Neural progenitor cell (in vitro differentiated cells): ENCODE measurements at regions not wholly inside any gene's neighbourhood (a gene's known extent, or its start where the extent isn't known, plus 50 kb on each side); places are given as distances from the start of the nearest gene placed in this dataset.

Experiments used
- CTCF ChIP-seq: fragments of 200-600 bp; sonication (generic); IDR thresholded peaks from 2 replicates; pipeline ENCODE4 v1.5.1; 2017; ENCODE audit warnings: antibody characterized with exemption, mild to moderate bottlenecking
- EZH2 ChIP-seq: fragments of 200-600 bp; sonication (generic); IDR thresholded peaks from 2 replicates; pipeline ENCODE4 v1.6.1; 2017; ENCODE audit warnings: antibody characterized with exemption, mild to moderate bottlenecking, moderate library complexity
- EZH2phosphoT487 ChIP-seq: fragments of 200-600 bp; sonication (generic); IDR thresholded peaks from 2 replicates; pipeline ENCODE4 v1.6.1; 2017; ENCODE audit warnings: antibody characterized with exemption

- no peak for TF ChIP-seq CTCF
- no peak for TF ChIP-seq EZH2phosphoT487
- TF ChIP-seq EZH2 = no peak
Observed at GRCh38 chr18:78521136-78521535, 458.5 kb upstream of the SALL3 start.
